Esophagus muscularis mucosa (tissue), 4 donors: ENCODE measurements at regions not wholly inside any gene's neighbourhood (a gene's known extent, or its start where the extent isn't known, plus 50 kb on each side); places are given as distances from the start of the nearest gene placed in this dataset.

Experiments
- DNase-seq: peaks from one replicate; pipeline ENCODE4 v3.0.0-alpha.2; 2017; ENCODE audit errors: extremely low spot score
- H3K27ac ChIP-seq, 4 donors: fragments of 200-600 bp; sonication (generic); replicated peaks in 1 of 4; 1 replicate in 3 of 4; 2 replicates in 1 of 4; pipeline ENCODE4 v1.5.1; 2016 to 2019; ENCODE audit warnings: mild to moderate bottlenecking in 1 of 4
- H3K27me3 ChIP-seq, 4 donors: fragments of 200-600 bp; sonication (generic); one replicate each; pipeline versions ENCODE4 v1.5.1 to v1.6.0; 2016 to 2019
- H3K36me3 ChIP-seq, 4 donors: fragments of 200-600 bp; sonication (generic); one replicate each; pipeline ENCODE4 v1.5.1; 2016 to 2019
- H3K4me1 ChIP-seq, 4 donors: fragments of 200-600 bp; sonication (generic); one replicate each; pipeline ENCODE4 v1.5.1; 2016 to 2019
- H3K4me3 ChIP-seq, 4 donors: fragments of 200-600 bp; sonication (generic); 1 replicate in 2 of 4; 2 replicates in 2 of 4; pipeline ENCODE4 v1.5.1; 2016 to 2019; ENCODE audit warnings: mild to moderate bottlenecking in 4 of 4, moderate library complexity in 1 of 4
- H3K9me3 ChIP-seq, 4 donors: fragments of 200-600 bp; sonication (generic); 1 replicate in 3 of 4; 2 replicates in 1 of 4; pipeline ENCODE4 v1.5.1; 2016 to 2019
- CTCF ChIP-seq, 3 experiments: fragments of 200-600 bp in 2 of 3; fragments of 450-650 bp in 1 of 3; sonication (generic) in 2 of 3; IDR thresholded peaks; one replicate each; pipeline ENCODE4 v1.5.1; 2017 to 2019; ENCODE audit warnings: antibody characterized with exemption in 3 of 3, mild to moderate bottlenecking in 2 of 3, moderate library complexity in 1 of 3
- EP300 ChIP-seq: sonication (generic); formaldehyde crosslinking; IDR thresholded peaks from one replicate; pipeline ENCODE4 v1.6.1; 2017; ENCODE audit warnings: antibody characterized with exemption
- POLR2A ChIP-seq: fragments of 450-650 bp; IDR thresholded peaks from one replicate; pipeline ENCODE4 v1.6.1; 2017; ENCODE audit warnings: antibody characterized with exemption, moderate library complexity, mild to moderate bottlenecking, low read depth
- POLR2AphosphoS5 ChIP-seq, 2 donors: sonication (generic); formaldehyde crosslinking; IDR thresholded peaks; one replicate each; pipeline ENCODE4 v1.6.1; 2017; ENCODE audit warnings: antibody characterized with exemption in 2 of 2
- WGBS: methylation state at CpG from one replicate; pipeline ENCODE4 v1.1.5; 2018; 5-methylcytosine and 5-hydroxymethylcytosine counted together
- intact Hi-C: fragments of 100-400 bp; cut with DNase I; formaldehyde crosslinking; loops from one replicate; pipeline ENCODE4 v1.15.1; 2023

GRCh38 chr2:144848423-144848822, 328.5 kb upstream of the ZEB2 start:
- 95% methylated on average over 2 of the region's 2 CpGs for WGBS

GRCh38 chr2:144847347-144848080, 327.6 kb upstream of the ZEB2 start:
- DNase-seq: no peak
- TF ChIP-seq EP300: no peak
- no peak for TF ChIP-seq CTCF (IDR thresholded peaks at IDR 0.05)
- intact Hi-C loops: no loop called here
- 88% methylated on average over 5 of the region's 5 CpGs for WGBS
- no peak overlapping the region for H3K27ac ChIP-seq
- peaks cover 0 to 9% (median 0%) of the 10 kb centered on the region in 4 donors for H3K4me1 ChIP-seq
- H3K9me3 ChIP-seq: no peaks in the 10 kb centered on the region
- H3K27me3 ChIP-seq: no peaks in the 10 kb centered on the region
- no peak overlapping the region for H3K4me3 ChIP-seq
- H3K36me3 ChIP-seq: no peaks in the 10 kb centered on the region

More at GRCh38 chr2:144848423-144848822, 328.5 kb upstream of the ZEB2 start:
- H3K9me3 ChIP-seq: no peaks in the 10 kb centered on the region
- H3K27me3 ChIP-seq: no peaks in the 10 kb centered on the region
- intact Hi-C loops: no loop called here
- H3K36me3 ChIP-seq: no peaks in the 10 kb centered on the region
- TF ChIP-seq CTCF (IDR thresholded peaks at IDR 0.05) (no peak), POLR2AphosphoS5 (IDR thresholded peaks at IDR 0.05) (no peak), POLR2A (no peak), EP300 (no peak)
- no peak for DNase-seq
- no peak overlapping the region for H3K27ac ChIP-seq
- peaks cover 0 to 9% (median 0%) of the 10 kb centered on the region in 4 donors for H3K4me1 ChIP-seq
- H3K4me3 ChIP-seq: no peak overlapping the region

- no peak overlapping the region for H3K27ac ChIP-seq
- H3K4me3 ChIP-seq: no peak overlapping the region
- TF ChIP-seq EP300 (no peak), POLR2A (no peak), CTCF (IDR thresholded peaks at IDR 0.05) (no peak), POLR2AphosphoS5 (IDR thresholded peaks at IDR 0.05) (no peak)
- 81% methylated on average over 7 of the region's 7 CpGs for WGBS
- H3K4me1 ChIP-seq: peaks cover 4 to 27% (median 21%) of the 10 kb centered on the region in 4 donors
- H3K27me3 ChIP-seq: no peaks in the 10 kb centered on the region
- DNase-seq: no peak
- no peaks in the 10 kb centered on the region for H3K36me3 ChIP-seq
- intact Hi-C loops: no loop called here
- no peaks in the 10 kb centered on the region for H3K9me3 ChIP-seq
Measured at GRCh38 chr2:144836635-144837350, 316.9 kb upstream of the ZEB2 start.

GRCh38 chr2:144835634-144836350, 315.9 kb upstream of the ZEB2 start:
- Histone ChIP-seq H3K27me3 (no peaks in the 10 kb centered on the region), H3K9me3 (no peaks in the 10 kb centered on the region), H3K27ac (no peak overlapping the region), H3K4me3 (no peak overlapping the region), H3K36me3 (no peaks in the 10 kb centered on the region), H3K4me1 (peaks cover 4 to 27% (median 21%) of the 10 kb centered on the region in 4 donors)
- TF ChIP-seq EP300 (no peak), POLR2AphosphoS5 (IDR thresholded peaks at IDR 0.05) (no peak)
- no peak for DNase-seq
- WGBS: 87% methylated on average over 4 of the region's 4 CpGs
- intact Hi-C loops: no loop called here

GRCh38 chr2:144834998-144835633, 315.2 kb upstream of the ZEB2 start:
- no peak for DNase-seq
- intact Hi-C loops: no loop called here
- 13% methylated on average over 5 of the region's 5 CpGs for WGBS
- Histone ChIP-seq H3K27ac (no peak overlapping the region), H3K4me3 (peak overlapping the region in 2 of 4 donors; percentile 19 to 22), H3K36me3 (no peaks in the 10 kb centered on the region), H3K27me3 (no peaks in the 10 kb centered on the region), H3K9me3 (no peaks in the 10 kb centered on the region), H3K4me1 (peaks cover 4 to 27% (median 21%) of the 10 kb centered on the region in 4 donors)
- TF ChIP-seq CTCF (IDR thresholded peaks at IDR 0.05) (no peak), POLR2A (no peak), POLR2AphosphoS5 (IDR thresholded peaks at IDR 0.05) (no peak), EP300 (no peak)
